Endothelial cell of umbilical vein (primary cell): ENCODE measurements at regions not wholly inside any gene's neighbourhood (a gene's known extent, or its start where the extent isn't known, plus 50 kb on each side); places are given as distances from the start of the nearest gene placed in this dataset.

Source experiments
- EZH2 ChIP-seq: IDR thresholded peaks from 2 replicates; pipeline ENCODE4 v1.6.1; 2012; ENCODE audit warnings: borderline replicate concordance, low read depth, mild to moderate bottlenecking, moderate library complexity, low read length, inconsistent platforms; ENCODE audit not compliant: severe bottlenecking
- FOS ChIP-seq: IDR thresholded peaks from 2 replicates; pipeline ENCODE4 v1.6.1; 2011; ENCODE audit warnings: mild to moderate bottlenecking, low read length, moderate library complexity, borderline replicate concordance; ENCODE audit not compliant: insufficient read depth
- MYC ChIP-seq: IDR thresholded peaks from one replicate; pipeline ENCODE4 v1.6.1; 2011; ENCODE audit warnings: mild to moderate bottlenecking, low read depth, low read length
- POLR2A ChIP-seq: IDR thresholded peaks from 2 replicates; pipeline ENCODE4 v1.6.1; 2012; ENCODE audit warnings: low read depth, mild to moderate bottlenecking, control low read depth, low read length
- POLR2AphosphoS5 ChIP-seq: IDR thresholded peaks from 2 replicates; pipeline ENCODE4 v1.6.1; 2012; ENCODE audit warnings: low read depth, mild to moderate bottlenecking, control low read depth, low read length, moderate library complexity; ENCODE audit not compliant: insufficient read depth
- TF ChIP-seq, protein P1 (sequence below), 2 donors: IDR thresholded peaks; 1 replicate in 1 of 2; 2 replicates in 1 of 2; pipeline ENCODE4 v1.5.1; 2011; ENCODE audit warnings: low read length in 2 of 2, mild to moderate bottlenecking in 2 of 2, moderate library complexity in 2 of 2, control low read depth in 1 of 2, inconsistent platforms in 1 of 2, low read depth in 1 of 2; ENCODE audit not compliant: insufficient read depth in 1 of 2; ENCODE audit errors: extremely low read depth in 1 of 2

DNA sequence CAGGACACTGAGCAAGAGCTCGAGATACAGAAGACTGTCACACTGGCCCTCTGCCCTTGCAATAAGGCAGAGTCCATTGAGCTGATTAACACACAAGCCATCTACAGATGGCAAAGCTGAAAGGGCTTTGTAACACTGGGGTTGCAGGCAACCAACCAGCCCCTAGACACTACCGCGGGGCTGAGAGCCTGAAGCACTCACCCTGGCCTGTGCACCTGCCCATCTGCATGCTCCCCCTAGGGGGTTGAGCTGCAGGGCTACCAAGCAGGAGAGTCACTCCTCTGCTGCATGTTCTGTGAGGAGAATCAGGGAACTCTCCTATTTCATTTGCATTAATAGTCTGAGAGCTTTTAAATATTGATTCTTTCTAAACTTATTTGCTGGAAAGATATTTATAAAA, 128.1 kb upstream of the VIPR2 start:
- no peak for TF ChIP-seq POLR2A
- TF ChIP-seq, protein P1, sequence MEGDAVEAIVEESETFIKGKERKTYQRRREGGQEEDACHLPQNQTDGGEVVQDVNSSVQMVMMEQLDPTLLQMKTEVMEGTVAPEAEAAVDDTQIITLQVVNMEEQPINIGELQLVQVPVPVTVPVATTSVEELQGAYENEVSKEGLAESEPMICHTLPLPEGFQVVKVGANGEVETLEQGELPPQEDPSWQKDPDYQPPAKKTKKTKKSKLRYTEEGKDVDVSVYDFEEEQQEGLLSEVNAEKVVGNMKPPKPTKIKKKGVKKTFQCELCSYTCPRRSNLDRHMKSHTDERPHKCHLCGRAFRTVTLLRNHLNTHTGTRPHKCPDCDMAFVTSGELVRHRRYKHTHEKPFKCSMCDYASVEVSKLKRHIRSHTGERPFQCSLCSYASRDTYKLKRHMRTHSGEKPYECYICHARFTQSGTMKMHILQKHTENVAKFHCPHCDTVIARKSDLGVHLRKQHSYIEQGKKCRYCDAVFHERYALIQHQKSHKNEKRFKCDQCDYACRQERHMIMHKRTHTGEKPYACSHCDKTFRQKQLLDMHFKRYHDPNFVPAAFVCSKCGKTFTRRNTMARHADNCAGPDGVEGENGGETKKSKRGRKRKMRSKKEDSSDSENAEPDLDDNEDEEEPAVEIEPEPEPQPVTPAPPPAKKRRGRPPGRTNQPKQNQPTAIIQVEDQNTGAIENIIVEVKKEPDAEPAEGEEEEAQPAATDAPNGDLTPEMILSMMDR (IDR thresholded peaks at IDR 0.05; ENCODE audit: extremely low read depth in 1 of 2, insufficient read depth in 1 of 2, low read depth in 1 of 2, low read length in 2 of 2): no peak
- TF ChIP-seq POLR2AphosphoS5: no peak
- TF ChIP-seq FOS: no peak
- TF ChIP-seq EZH2: no peak
- TF ChIP-seq MYC: no peak
